Limb (tissue), 2 donors: ENCODE measurements at regions not wholly inside any gene's neighbourhood (a gene's known extent, or its start where the extent isn't known, plus 50 kb on each side); places are given as distances from the start of the nearest gene placed in this dataset.
A peak's percentile ranks its signal among the peaks of the same experiment; 100 is the strongest.

Experiments used
- DNase-seq, 2 donors: peaks; one replicate each; pipeline ENCODE4 v3.0.0-alpha.2; 2016; ENCODE audit errors: extremely low spot score in 2 of 2

- no peak for DNase-seq
Measured at GRCh38 chr7:134391223-134391622, 67.7 kb downstream of the AKR1B1 start.

DNA sequence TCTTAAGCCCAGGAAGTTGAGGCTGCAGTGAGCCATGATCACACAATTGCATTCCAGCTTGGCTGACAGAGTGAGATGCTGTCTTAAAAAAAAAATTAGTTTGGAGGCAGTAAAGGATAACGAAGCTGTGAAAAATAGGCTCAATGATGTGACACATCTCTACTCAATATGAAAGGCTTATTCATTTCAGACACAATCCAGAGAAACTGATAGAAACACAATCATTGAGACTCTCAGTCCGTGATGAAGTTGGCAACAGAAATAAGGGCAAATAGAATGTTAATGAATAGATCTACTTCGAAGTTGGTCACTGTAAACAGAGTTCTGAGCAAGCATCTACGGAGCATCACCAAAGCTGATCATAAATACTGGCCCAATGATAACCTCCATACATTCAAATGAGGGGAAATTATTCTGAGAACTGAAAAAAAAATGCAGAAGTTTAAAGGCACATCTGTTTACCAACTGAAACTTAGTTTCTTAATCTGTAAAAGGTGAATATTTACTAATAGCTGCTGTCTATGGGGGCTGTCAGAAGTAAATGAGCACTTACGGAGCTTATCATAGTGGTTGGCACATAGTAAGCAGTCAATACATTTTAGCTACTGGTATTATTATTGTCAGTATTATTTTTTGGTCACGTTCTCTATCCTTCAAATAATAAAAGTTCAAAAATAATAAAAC, 70.4 kb downstream of the AKR1B1 start:
- no peak for DNase-seq

- no peak for DNase-seq
Measured at GRCh38 chr7:134378562-134378961, 61.8 kb upstream of the SLC35B4 start.

GRCh38 chr7:134376693-134377092, 60.0 kb upstream of the SLC35B4 start:
- no peak for DNase-seq

- DNase-seq: no peak
Measured at GRCh38 chr7:134375206-134375605, 58.5 kb upstream of the SLC35B4 start.

- no peak for DNase-seq
Measured at GRCh38 chr7:134374791-134375190, 58.1 kb upstream of the SLC35B4 start.

GRCh38 chr7:134374291-134374690, 57.6 kb upstream of the SLC35B4 start:
- no peak for DNase-seq

GRCh38 chr7:134372858-134373257, 56.1 kb upstream of the SLC35B4 start:
- no peak for DNase-seq

DNA sequence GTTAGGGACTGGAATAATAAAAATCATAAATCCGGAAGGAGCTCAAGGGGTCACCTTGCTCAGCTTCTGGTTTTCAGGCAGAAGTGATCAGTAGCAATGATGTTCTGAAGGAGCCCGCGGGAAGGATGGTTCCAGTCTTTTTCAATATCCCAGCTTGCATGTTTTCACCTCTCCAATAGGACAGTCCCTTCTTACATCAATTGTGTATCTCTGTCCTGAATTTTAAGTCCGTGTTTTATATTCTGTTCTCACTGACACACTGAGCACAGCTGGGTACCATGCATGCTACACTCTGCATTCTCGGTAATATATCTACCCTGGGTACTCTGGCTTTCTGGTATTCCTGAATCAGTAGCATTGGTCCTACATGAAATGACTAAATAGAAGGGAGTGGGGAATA, 55.2 kb upstream of the SLC35B4 start:
- DNase-seq: no peak

DNA sequence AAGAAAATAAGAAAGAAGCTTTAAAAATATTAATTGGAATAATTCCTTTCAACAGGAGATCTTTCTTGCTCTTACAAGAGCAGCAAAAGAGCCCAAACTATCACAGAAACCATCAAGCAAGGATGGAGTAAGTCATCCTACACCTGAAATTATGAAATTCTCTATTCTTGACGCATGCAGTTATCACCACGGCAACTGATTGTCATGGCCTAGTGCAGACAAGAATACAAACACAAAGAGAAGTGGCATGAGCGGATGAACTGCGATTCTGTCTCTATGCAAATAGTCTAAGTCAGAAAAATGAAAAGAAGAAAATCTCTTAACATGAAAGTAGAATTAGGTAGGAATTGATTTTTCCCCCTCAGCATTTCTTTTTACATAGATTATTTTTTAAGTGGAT, 54.8 kb upstream of the SLC35B4 start:
- DNase-seq: no peak

- DNase-seq: no peak
Measured at GRCh38 chr7:134370135-134370534, 53.4 kb upstream of the SLC35B4 start.

DNA sequence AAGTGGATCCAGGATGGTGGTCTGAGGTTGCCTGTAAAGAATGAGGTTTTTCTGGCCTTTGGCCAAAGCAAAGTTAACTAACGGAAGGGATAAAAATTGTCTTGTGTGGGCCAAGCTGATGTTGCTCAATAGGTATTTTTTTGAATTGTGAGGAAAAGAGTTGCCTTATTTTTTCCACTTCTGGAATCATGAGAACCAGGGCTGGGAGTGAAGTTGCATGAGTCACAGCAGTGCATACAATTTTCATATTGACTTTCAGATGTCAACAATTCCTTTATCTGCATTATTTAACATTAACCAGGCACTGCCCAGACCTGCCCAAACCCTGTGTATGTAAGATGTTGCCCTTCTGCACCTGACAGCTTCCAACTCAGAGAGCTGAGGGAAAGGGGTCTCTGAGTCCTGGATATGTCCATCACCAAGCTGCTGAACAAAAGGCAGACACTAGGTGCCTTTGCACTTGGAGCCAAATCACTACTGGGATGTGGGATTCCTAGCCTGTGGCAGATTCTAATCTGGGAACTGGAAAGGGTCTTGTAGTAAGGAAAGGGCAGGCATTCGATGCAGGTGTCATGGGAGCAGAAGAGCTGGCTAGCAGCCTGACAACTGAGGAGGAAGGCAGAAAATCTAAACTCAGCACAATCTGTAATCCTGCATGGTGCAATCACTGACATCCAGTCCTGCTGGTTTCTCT, 52.3 kb upstream of the SLC35B4 start:
- DNase-seq: peak in 1 of 2 donors; percentile 5

DNA sequence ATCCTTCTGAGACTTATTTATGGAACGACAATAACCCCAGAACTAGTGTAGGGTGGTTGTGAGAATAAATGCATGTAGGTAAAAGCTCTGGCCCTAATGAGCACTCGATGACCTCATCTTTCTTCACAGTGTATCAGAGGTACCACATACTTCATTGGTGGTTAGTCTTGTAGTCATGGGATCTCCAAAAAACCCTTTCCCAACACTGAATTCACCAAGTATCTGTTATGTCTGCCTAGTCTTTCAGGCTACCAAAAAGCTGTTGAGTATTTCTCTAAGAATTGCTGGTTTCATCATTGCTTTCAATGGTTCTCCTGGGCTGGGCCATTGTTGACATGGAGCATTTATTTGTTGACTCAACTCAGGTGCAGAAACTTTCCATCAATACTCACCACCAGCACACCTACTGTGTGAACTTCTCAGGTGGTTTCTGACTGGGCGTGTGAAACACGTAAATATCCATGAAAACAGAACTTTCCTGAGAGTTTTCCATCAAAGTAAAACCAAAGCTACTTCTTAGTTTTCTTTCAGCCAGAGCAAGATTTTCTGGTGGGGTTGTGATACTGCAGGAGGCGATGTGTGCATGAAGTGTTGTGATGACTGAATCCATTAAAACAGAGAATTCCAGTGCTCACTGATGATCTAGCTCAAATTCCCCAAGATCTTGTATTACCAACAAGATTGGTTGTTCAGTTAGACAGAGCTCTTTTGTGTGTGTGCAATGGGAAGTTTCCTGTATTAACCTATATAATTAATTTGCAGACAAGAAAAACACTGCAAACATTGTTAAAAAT, 51.4 kb upstream of the SLC35B4 start:
- no peak for DNase-seq
